K562 (cell line): ENCODE measurements at regions not wholly inside any gene's neighbourhood (a gene's known extent, or its start where the extent isn't known, plus 50 kb on each side); places are given as distances from the start of the nearest gene placed in this dataset.

Experiments used
- ATAC-seq: fragments of 200-7000 bp; cut with Tn5 transposase; 3 replicates; pipeline ENCODE4 v1.9.1; 2020; ENCODE audit warnings: moderate library complexity
- BruUV-seq: library from RNA; stranded (reverse); fragments of 400-500 nt; replicated peaks from 2 replicates; lab custom pipeline; 2021; lab: Mats Ljungman, UMichigan
- CTCF ChIA-PET: fragments of 300-600 bp; formaldehyde crosslinking; extraction: SDS; loops from one replicate; lab custom pipeline; 2021; ENCODE audit warnings: low intra/inter-chr PET ratio; lab: Yijun Ruan, JAX
- POLR2A ChIA-PET: fragments of 300-600, 350-650 bp; sonication (Branson Sonifier 250); formaldehyde crosslinking; extraction: SDS; loops from one replicate; lab custom pipeline; 2021; ENCODE audit warnings: antibody characterized with exemption, inconsistent platforms; lab: Yijun Ruan, JAX
- DNase-seq, 4 experiments: peaks; one replicate each; pipeline versions ENCODE4 v3.0.0 to v3.0.0-alpha.2; 2011 to 2018; ENCODE audit warnings: low spot score in 3 of 4, mixed read lengths in 3 of 4; ENCODE audit errors: extremely low read depth in 1 of 4
- FAIRE-seq: peaks from 2 replicates; lab custom pipeline; 2011; peaks lifted over from hg19 to GRCh38; lab: Jason Lieb, UNC
- H2AFZ ChIP-seq: 2 replicates; pipeline ENCODE4 v1.6.0; 2011; ENCODE audit warnings: low read depth, low read length, control low read depth, inconsistent platforms
- H3K27ac ChIP-seq: fragments of 200-600 bp; 3 replicates; pipeline ENCODE4 v1.8.0; 2011; ENCODE audit warnings: low read depth, mild to moderate bottlenecking, control low read depth, inconsistent platforms, low read length, moderate library complexity, mixed read lengths; ENCODE audit errors: extremely low read depth
- H3K27me3 ChIP-seq, 2 experiments: fragments of 300-600 bp in 1 of 2; 2 replicates in 1 of 2; 3 replicates in 1 of 2; pipeline versions ENCODE4 v1.6.0 to v1.8.0; 2011; ENCODE audit warnings: inconsistent platforms in 2 of 2, low read length in 2 of 2, mild to moderate bottlenecking in 1 of 2, mixed read lengths in 1 of 2, moderate library complexity in 1 of 2; ENCODE audit not compliant: control insufficient read depth in 2 of 2, insufficient read depth in 2 of 2
- H3K36me3 ChIP-seq: fragments of 300-600 bp; 3 replicates; pipeline ENCODE4 v1.8.0; 2011; ENCODE audit warnings: mild to moderate bottlenecking, low read length, inconsistent platforms; ENCODE audit not compliant: control insufficient read depth, insufficient read depth
- H3K4me1 ChIP-seq, 2 experiments: fragments of 200-600 bp in 1 of 2; replicated peaks in 1 of 2; 2 replicates in 1 of 2; 3 replicates in 1 of 2; pipeline versions ENCODE4 v1.5.1 to v1.8.0; 2011; ENCODE audit warnings: inconsistent platforms in 2 of 2, low read length in 2 of 2, mild to moderate bottlenecking in 1 of 2, mixed read lengths in 1 of 2, moderate library complexity in 1 of 2; ENCODE audit not compliant: control insufficient read depth in 2 of 2, insufficient read depth in 2 of 2
- H3K4me2 ChIP-seq: 2 replicates; pipeline ENCODE4 v1.6.1; 2011; ENCODE audit warnings: low read length, control low read depth, inconsistent platforms, mixed read lengths; ENCODE audit not compliant: insufficient read depth
- H3K4me3 ChIP-seq: fragments of 200-600 bp; sonication (generic), shearing (Covaris generic); 2 replicates; pipeline ENCODE4 v1.5.1; 2016; ENCODE audit warnings: control low read depth, inconsistent platforms
- H3K79me2 ChIP-seq: fragments of 200-600 bp; 3 replicates; pipeline ENCODE4 v1.8.0; 2011; ENCODE audit warnings: low read length, inconsistent platforms; ENCODE audit not compliant: control insufficient read depth, insufficient read depth
- H3K9ac ChIP-seq, 2 experiments: 2 replicates each; pipeline versions ENCODE4 v1.6.0 to v1.6.1; 2011; ENCODE audit warnings: low read depth in 2 of 2, low read length in 2 of 2, control low read depth in 1 of 2, inconsistent platforms in 1 of 2, mild to moderate bottlenecking in 1 of 2, mixed read lengths in 1 of 2; ENCODE audit not compliant: insufficient read depth in 1 of 2
- H3K9me1 ChIP-seq: one replicate; pipeline ENCODE4 v1.6.0; 2011; ENCODE audit warnings: inconsistent platforms, mild to moderate bottlenecking, low read length, moderate library complexity; ENCODE audit not compliant: control insufficient read depth, insufficient read depth
- H3K9me3 ChIP-seq: replicated peaks from 2 replicates; pipeline ENCODE4 v1.5.1; 2011; ENCODE audit warnings: low read depth, low read length, inconsistent platforms; ENCODE audit not compliant: control insufficient read depth, insufficient read depth
- H4K20me1 ChIP-seq: replicated peaks from 2 replicates; pipeline ENCODE4 v1.6.1; 2011; ENCODE audit warnings: low read length, inconsistent platforms, mixed read lengths; ENCODE audit not compliant: control insufficient read depth, insufficient read depth
- CEBPB ChIP-seq: fragments of 450-650 bp; IDR thresholded peaks from 2 replicates; pipeline ENCODE4 v1.6.1; 2016; ENCODE audit warnings: missing genetic modification characterization, missing compliant biosample characterization
- DDX20 ChIP-seq: fragments of 450-650 bp; IDR thresholded peaks from 2 replicates; pipeline ENCODE4 v1.6.1; 2016; ENCODE audit warnings: missing genetic modification characterization, low read depth, mild to moderate bottlenecking, missing compliant biosample characterization, moderate library complexity
- E2F6 ChIP-seq, 2 experiments: IDR thresholded peaks; 2 replicates each; pipeline ENCODE4 v1.6.1; 2011; ENCODE audit warnings: borderline replicate concordance in 1 of 2, control low read depth in 1 of 2, low read depth in 1 of 2, low read length in 1 of 2, mild to moderate bottlenecking in 1 of 2, mixed read lengths in 1 of 2, moderate library complexity in 1 of 2; ENCODE audit not compliant: insufficient read depth in 1 of 2, insufficient read length in 1 of 2, poor library complexity in 1 of 2, severe bottlenecking in 1 of 2; ENCODE audit errors: extremely low read depth in 1 of 2
- ETV5 ChIP-seq: sonication (generic); formaldehyde crosslinking; IDR thresholded peaks from 2 replicates; pipeline ENCODE4 v1.4.0; 2020; ENCODE audit warnings: low read depth, mild to moderate bottlenecking, missing genetic modification reagents
- ILF3 ChIP-seq: fragments of 450-650 bp; IDR thresholded peaks from 2 replicates; pipeline ENCODE4 v1.6.1; 2018; ENCODE audit warnings: antibody characterized with exemption, mild to moderate bottlenecking, moderate library complexity, borderline replicate concordance
- JUN ChIP-seq, 2 experiments: sonication (generic) in 1 of 2; formaldehyde crosslinking in 1 of 2; IDR thresholded peaks; 2 replicates each; pipeline versions ENCODE4 v1.6.1 to v1.8.0; 2012 to 2022; ENCODE audit warnings: borderline replicate concordance in 2 of 2, mild to moderate bottlenecking in 2 of 2, improper control_type of control experiment in 1 of 2, low read depth in 1 of 2, low read length in 1 of 2, missing genetic modification reagents in 1 of 2
- KAT8 ChIP-seq: fragments of 450-650 bp; IDR thresholded peaks from 2 replicates; pipeline ENCODE4 v1.6.1; 2016; ENCODE audit warnings: low read depth, mild to moderate bottlenecking
- MAFG ChIP-seq: fragments of 450-650 bp; conservative IDR thresholded peaks from 2 replicates; pipeline ENCODE4 v1.6.1; 2016; ENCODE audit warnings: missing genetic modification characterization, missing compliant biosample characterization
- MTA3 ChIP-seq: fragments of 450-650 bp; formaldehyde crosslinking; IDR thresholded peaks from 2 replicates; pipeline ENCODE4 v1.6.1; 2017; ENCODE audit warnings: mild to moderate bottlenecking, borderline replicate concordance
- POLR3A ChIP-seq: IDR thresholded peaks from 2 replicates; pipeline ENCODE4 v1.6.1; 2011; ENCODE audit warnings: borderline replicate concordance, mild to moderate bottlenecking, moderate library complexity; ENCODE audit not compliant: insufficient read length, insufficient read depth; ENCODE audit errors: extremely low read depth
- SIN3A ChIP-seq, 2 experiments: fragments of 150-350 bp in 1 of 2; IDR thresholded peaks; 2 replicates each; pipeline ENCODE4 v1.6.1; 2011 to 2016; ENCODE audit warnings: borderline replicate concordance in 2 of 2, low read depth in 2 of 2, low read length in 2 of 2, mild to moderate bottlenecking in 2 of 2, moderate library complexity in 2 of 2; ENCODE audit not compliant: control insufficient read depth in 1 of 2
- SNAPC5 ChIP-seq: fragments of 250-450 bp; sonication (Bioruptor Pico); IDR thresholded peaks from 2 replicates; pipeline ENCODE4 v1.8.0; 2021; ENCODE audit warnings: moderate library complexity, mild to moderate bottlenecking, inconsistent platforms
- TAF9B ChIP-seq: fragments of 450-650 bp; IDR thresholded peaks from 2 replicates; pipeline ENCODE4 v1.6.1; 2018; ENCODE audit warnings: mild to moderate bottlenecking; ENCODE audit not compliant: partially characterized antibody
- TCF7L2 ChIP-seq: fragments of 150-350 bp; IDR thresholded peaks from 2 replicates; pipeline ENCODE4 v1.6.1; 2016; ENCODE audit warnings: low read depth, mild to moderate bottlenecking, low read length, moderate library complexity
- THRA ChIP-seq: fragments of 450-650 bp; IDR thresholded peaks from 2 replicates; pipeline ENCODE4 v1.6.1; 2017; ENCODE audit warnings: mild to moderate bottlenecking, moderate library complexity
- XRCC5 ChIP-seq: fragments of 200-400 bp; formaldehyde crosslinking; IDR thresholded peaks from 2 replicates; pipeline ENCODE4 v1.6.1; 2017; ENCODE audit warnings: low read depth, mild to moderate bottlenecking, low read length
- ZNF23 ChIP-seq: fragments of 250-450 bp; sonication (Bioruptor Pico); IDR thresholded peaks from 2 replicates; pipeline ENCODE4 v1.4.0; 2020; ENCODE audit warnings: mild to moderate bottlenecking
- ZNF398 ChIP-seq: fragments of 250-450 bp; sonication (Bioruptor Pico); IDR thresholded peaks from 2 replicates; pipeline ENCODE4 v1.8.0; 2021; ENCODE audit warnings: moderate library complexity, mild to moderate bottlenecking, inconsistent platforms
- WGBS: fragments of 100-300 bp; shearing (Covaris generic); methylation state at CpG from one replicate; pipeline ENCODE4 v1.1.6; 2016; ENCODE audit warnings: low coverage, mixed read lengths; ENCODE audit not compliant: insufficient coverage; ENCODE audit errors: missing lambda C conversion rate; 5-methylcytosine and 5-hydroxymethylcytosine counted together
- in situ Hi-C: fragments of 300-500 bp; cut with MboI; formaldehyde crosslinking; loops from 4 replicates; pipeline ENCODE4 v1.15.0; 2018; ENCODE audit warnings: inconsistent platforms, mixed read lengths
- intact Hi-C: fragments of 100-400 bp; cut with micrococcal nuclease; formaldehyde crosslinking; loops from 2 replicates; pipeline ENCODE4 v1.14.2; 2022

GRCh38 chr20:6707321-6707831 is 60.1 kb upstream of the BMP2 start:
- DNase-seq = no peak
- Histone ChIP-seq H3K9ac (no peak overlapping the region), H3K27ac (no peak overlapping the region), H3K4me1 (no peaks in the 10 kb centered on the region), H3K9me3 (no peaks in the 10 kb centered on the region), H3K36me3 (no peaks in the 10 kb centered on the region), H3K9me1 (no peaks in the 10 kb centered on the region), H3K27me3 (no peaks in the 10 kb centered on the region), H4K20me1 (no peaks in the 10 kb centered on the region), H3K4me3 (no peak overlapping the region), H2AFZ (no peak overlapping the region), H3K4me2 (no peak overlapping the region), H3K79me2 (no peaks in the 10 kb centered on the region)
- ChIA-PET POLR2A (no interaction called here), CTCF (no interaction called here)
- ATAC-seq = no peak
- in situ Hi-C loops = no loop called here
- intact Hi-C loops = no loop called here
- WGBS = 0% methylated on average over 6 of the region's 7 CpGs
- no peak for FAIRE-seq
- BruUV-seq = no TSS peak
- no peak for TF ChIP-seq XRCC5
- TF ChIP-seq ILF3 = no peak
- no peak for TF ChIP-seq TCF7L2
- TF ChIP-seq ZNF398 (CRISPR knock-in tag) = no peak
- no peak for TF ChIP-seq KAT8
- TF ChIP-seq SNAPC5 (CRISPR knock-in tag) = no peak
- TF ChIP-seq MAFG (tag) = no peak
- TF ChIP-seq E2F6 (IDR thresholded peaks at IDR 0.05; ENCODE audit: borderline replicate concordance in 1 of 2, extremely low read depth in 1 of 2, insufficient read depth in 1 of 2, insufficient read length in 1 of 2, low read depth in 1 of 2, low read length in 1 of 2, poor library complexity in 1 of 2, severe bottlenecking in 1 of 2) = no peak
- no peak for TF ChIP-seq SIN3A (IDR thresholded peaks at IDR 0.05; ENCODE audit: borderline replicate concordance in 2 of 2, control insufficient read depth in 1 of 2, low read depth in 2 of 2, low read length in 2 of 2)
- no peak for TF ChIP-seq JUN (IDR thresholded peaks at IDR 0.05; ENCODE audit: borderline replicate concordance, low read depth, low read length)
- TF ChIP-seq JUN (CRISPR knock-in tag; IDR thresholded peaks at IDR 0.05; ENCODE audit: borderline replicate concordance) = no peak
- no peak for TF ChIP-seq ZNF23
- no peak for TF ChIP-seq THRA
- no peak for TF ChIP-seq DDX20 (tag)
- no peak for TF ChIP-seq MTA3
- no peak for TF ChIP-seq CEBPB (tag)
- no peak for TF ChIP-seq POLR3A
- no peak for TF ChIP-seq ETV5
- no peak for TF ChIP-seq TAF9B
